ENCODE measurements at regions not wholly inside any gene's neighbourhood (a gene's known extent, or its start where the extent isn't known, plus 50 kb on each side); places are given as distances from the start of the nearest gene placed in this dataset.

DNA sequence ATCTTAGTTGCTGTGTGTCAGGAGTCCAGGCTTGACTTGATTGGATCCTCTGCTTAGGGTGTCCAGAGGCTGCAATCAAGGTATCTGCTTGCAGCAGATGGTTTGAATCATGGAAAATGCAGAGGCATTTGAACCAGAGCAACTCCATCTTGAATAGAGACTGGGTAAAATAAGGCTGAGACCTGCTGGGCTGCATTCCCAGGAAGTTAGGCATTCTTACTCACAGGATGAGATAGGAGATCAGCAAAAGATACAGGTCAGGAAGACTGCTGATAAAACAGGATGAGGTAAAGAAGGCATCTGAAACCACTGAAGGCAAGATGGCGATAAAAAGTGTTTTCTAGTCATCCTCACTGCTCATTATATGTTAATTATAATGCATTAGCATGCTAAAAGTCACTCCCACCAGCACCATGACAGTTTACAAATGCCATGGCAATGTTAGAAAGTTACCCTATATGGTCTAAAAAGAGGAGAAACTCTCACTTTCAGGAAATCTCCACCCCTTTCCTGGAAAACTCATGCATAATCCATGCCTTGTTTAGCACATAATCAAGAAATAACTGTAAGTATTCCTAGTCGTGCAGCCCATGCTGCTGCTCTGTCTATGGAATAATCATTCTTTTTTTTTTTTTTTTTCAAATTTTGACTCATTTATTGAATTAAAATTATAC is 218.3 kb upstream of the CPNE8 start:
- H3K27ac ChIP-seq: no peak overlapping the region
- H3K4me3 ChIP-seq: no peak overlapping the region
- no peaks in the 10 kb centered on the region for H3F3A ChIP-seq (ENCODE audit: insufficient read depth)
- no peaks in the 10 kb centered on the region for H4K20me1 ChIP-seq (ENCODE audit: insufficient read depth)
- no peak for DNase-seq
- no peak for TF ChIP-seq EZH2phosphoT487 (IDR thresholded peaks at IDR 0.05; ENCODE audit: insufficient read depth, low read depth)
- TF ChIP-seq EZH2 (IDR thresholded peaks at IDR 0.05; ENCODE audit: insufficient read depth, poor library complexity, severe bottlenecking): no peak
- no peaks in the 10 kb centered on the region for H3K9me2 ChIP-seq (ENCODE audit: insufficient read depth)
- no peaks in the 10 kb centered on the region for H3K36me3 ChIP-seq (ENCODE audit: low read depth)
- H3K4me2 ChIP-seq (ENCODE audit: unreplicated experiment): no peak overlapping the region
- no peak overlapping the region for H3K9ac ChIP-seq
- no peak overlapping the region for H2AFZ ChIP-seq
- 3 to 5% methylated on average over 2 of the region's 2 CpGs for WGBS, 2 experiments (ENCODE audit: low coverage in 1 of 2, low lambda C conversion rate in 2 of 2, missing lambda C conversion rate in 2 of 2)
- H3K79me2 ChIP-seq (ENCODE audit: insufficient read depth): no peaks in the 10 kb centered on the region
- H3K9me3 ChIP-seq (ENCODE audit: low read depth): no peaks in the 10 kb centered on the region
- H3K4me1 ChIP-seq (ENCODE audit: insufficient read depth): no peaks in the 10 kb centered on the region
- in situ Hi-C loops (cut with MboI): loop anchor here (25.0 kb wide), 1 partner anchor 986 kb away; no protein-coding TSS in a partner anchor
- no peaks in the 10 kb centered on the region; the same call in 1 of the 2 replicates for H3K27me3 ChIP-seq (replicated peaks; ENCODE audit: insufficient read depth)

DNA sequence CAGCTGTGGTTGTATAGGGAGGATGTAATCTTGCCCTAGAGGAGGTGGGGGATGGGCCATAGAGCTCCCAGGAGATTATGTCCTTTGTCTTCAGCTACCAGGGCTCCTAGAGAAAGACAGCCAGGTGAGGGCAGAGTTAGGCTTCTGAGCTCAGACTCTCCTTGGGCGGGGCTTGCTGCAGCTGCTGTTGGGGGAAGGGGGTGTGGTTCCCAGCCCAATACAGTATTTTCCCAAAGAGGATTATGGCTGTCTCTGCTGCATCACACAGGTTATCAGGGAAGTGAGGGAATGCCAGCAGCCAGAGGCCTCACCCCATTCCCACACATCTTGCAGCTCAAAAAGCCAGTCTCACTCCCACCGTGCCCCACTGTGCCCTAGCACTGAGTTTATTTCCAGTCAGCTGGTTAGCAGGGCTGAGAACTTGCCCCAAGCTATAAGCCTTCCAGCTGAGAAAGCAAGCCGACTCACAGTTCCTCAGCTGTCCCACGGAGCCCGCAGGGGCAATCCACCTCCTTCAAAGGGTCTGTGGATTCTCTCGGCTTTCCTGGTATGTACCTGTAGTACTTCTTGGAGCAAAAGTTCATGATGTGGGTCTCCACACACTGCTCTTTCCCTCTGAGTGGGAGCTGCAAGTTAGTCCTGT is 217.3 kb upstream of the CPNE8 start:
- no peak for TF ChIP-seq EZH2 (IDR thresholded peaks at IDR 0.05; ENCODE audit: insufficient read depth, poor library complexity, severe bottlenecking)
- no peak for TF ChIP-seq EZH2phosphoT487 (IDR thresholded peaks at IDR 0.05; ENCODE audit: insufficient read depth, low read depth)
- Histone ChIP-seq H4K20me1 (ENCODE audit: insufficient read depth) (no peaks in the 10 kb centered on the region), H3K9ac (no peak overlapping the region), H3F3A (ENCODE audit: insufficient read depth) (no peaks in the 10 kb centered on the region), H3K36me3 (ENCODE audit: low read depth) (no peaks in the 10 kb centered on the region), H3K4me3 (no peak overlapping the region), H3K79me2 (ENCODE audit: insufficient read depth) (no peaks in the 10 kb centered on the region), H3K4me2 (ENCODE audit: unreplicated experiment) (no peak overlapping the region), H3K27me3 (replicated peaks; ENCODE audit: insufficient read depth) (no peaks in the 10 kb centered on the region; the same call in 1 of the 2 replicates), H3K27ac (no peak overlapping the region), H2AFZ (no peak overlapping the region), H3K4me1 (ENCODE audit: insufficient read depth) (no peaks in the 10 kb centered on the region), H3K9me2 (ENCODE audit: insufficient read depth) (no peaks in the 10 kb centered on the region), H3K9me3 (ENCODE audit: low read depth) (no peaks in the 10 kb centered on the region)
- in situ Hi-C loops (cut with MboI): loop anchor here (25.0 kb wide), 1 partner anchor 985 kb away; no protein-coding TSS in a partner anchor
- no peak for DNase-seq
- 35 to 39% methylated on average over 6 of the region's 6 CpGs for WGBS, 2 experiments (ENCODE audit: low coverage in 1 of 2, low lambda C conversion rate in 2 of 2, missing lambda C conversion rate in 2 of 2)

DNA sequence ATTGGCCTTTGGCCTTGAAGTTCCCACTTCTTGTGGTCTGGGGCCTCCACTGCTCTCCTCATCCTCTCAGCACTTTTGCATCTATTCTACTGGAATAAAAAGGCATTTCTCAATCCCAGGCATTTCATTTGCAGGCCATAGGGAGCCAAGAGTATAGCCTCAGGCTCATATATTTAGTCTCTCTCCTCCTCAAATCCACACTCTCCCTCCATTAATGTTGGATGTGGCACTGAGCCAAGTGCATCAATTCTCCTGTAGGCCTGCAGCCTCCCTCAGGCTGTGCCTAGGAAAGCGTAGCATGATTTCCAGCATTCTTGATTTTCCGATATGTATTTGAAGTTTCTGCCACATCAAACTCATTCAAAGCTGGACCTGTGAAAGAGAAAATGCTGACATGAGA is 211.5 kb upstream of the CPNE8 start:
- Histone ChIP-seq H3K36me3 (ENCODE audit: low read depth) (no peaks in the 10 kb centered on the region), H3K27me3 (replicated peaks; ENCODE audit: insufficient read depth) (no peaks in the 10 kb centered on the region), H4K20me1 (ENCODE audit: insufficient read depth) (no peaks in the 10 kb centered on the region), H2AFZ (no peak overlapping the region), H3K4me2 (ENCODE audit: unreplicated experiment) (no peak overlapping the region), H3K4me1 (ENCODE audit: insufficient read depth) (no peaks in the 10 kb centered on the region), H3F3A (ENCODE audit: insufficient read depth) (no peaks in the 10 kb centered on the region), H3K27ac (no peak overlapping the region), H3K9ac (no peak overlapping the region), H3K9me3 (ENCODE audit: low read depth) (no peaks in the 10 kb centered on the region), H3K4me3 (no peak overlapping the region), H3K9me2 (ENCODE audit: insufficient read depth) (no peaks in the 10 kb centered on the region), H3K79me2 (ENCODE audit: insufficient read depth) (no peaks in the 10 kb centered on the region)
- no peak for DNase-seq
- 54 to 65% methylated on average over 2 of the region's 2 CpGs for WGBS, 2 experiments (ENCODE audit: low coverage in 1 of 2, low lambda C conversion rate in 2 of 2, missing lambda C conversion rate in 2 of 2)
- in situ Hi-C loops (cut with MboI): loop anchor here (25.0 kb wide), 1 partner anchor 980 kb away; no protein-coding TSS in a partner anchor
- no peak for TF ChIP-seq EZH2phosphoT487 (IDR thresholded peaks at IDR 0.05; ENCODE audit: insufficient read depth, low read depth)
- no peak for TF ChIP-seq EZH2 (IDR thresholded peaks at IDR 0.05; ENCODE audit: insufficient read depth, poor library complexity, severe bottlenecking)

DNA sequence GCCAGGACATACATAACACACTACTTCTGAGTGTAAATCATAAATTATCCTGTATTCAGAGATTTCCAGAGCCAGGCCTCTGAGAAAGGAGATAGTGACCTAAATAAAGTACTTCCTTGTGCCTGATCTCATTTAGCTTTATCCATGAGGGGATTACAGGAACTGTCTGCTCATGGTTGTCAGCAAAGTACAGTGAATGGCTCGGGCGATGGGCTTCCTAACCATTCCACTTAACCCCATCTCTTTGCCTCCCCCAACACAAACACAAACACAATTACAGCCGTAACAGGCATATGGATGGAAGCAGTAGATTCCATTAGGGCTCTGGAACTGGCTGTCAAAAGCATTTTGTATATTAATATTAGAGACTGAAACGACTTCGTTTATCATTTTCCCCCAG is 206.7 kb upstream of the CPNE8 start:
- TF ChIP-seq EZH2 (IDR thresholded peaks at IDR 0.05; ENCODE audit: insufficient read depth, poor library complexity, severe bottlenecking) (no peak), EZH2phosphoT487 (IDR thresholded peaks at IDR 0.05; ENCODE audit: insufficient read depth, low read depth) (no peak)
- WGBS, 2 experiments (ENCODE audit: low coverage in 1 of 2, low lambda C conversion rate in 2 of 2, missing lambda C conversion rate in 2 of 2): 27 to 28% methylated on average over 5 of the region's 5 CpGs
- no peak overlapping the region for H3K4me3 ChIP-seq
- H2AFZ ChIP-seq: no peak overlapping the region
- no peak for DNase-seq
- no peaks in the 10 kb centered on the region for H3K9me2 ChIP-seq (ENCODE audit: insufficient read depth)
- no peak overlapping the region for H3K27ac ChIP-seq
- H3K4me1 ChIP-seq (ENCODE audit: insufficient read depth): no peaks in the 10 kb centered on the region
- H3K27me3 ChIP-seq (replicated peaks; ENCODE audit: insufficient read depth): no peaks in the 10 kb centered on the region
- H3K36me3 ChIP-seq (ENCODE audit: low read depth): no peaks in the 10 kb centered on the region
- no peak overlapping the region for H3K9ac ChIP-seq
- H3K4me2 ChIP-seq (ENCODE audit: unreplicated experiment): no peak overlapping the region
- in situ Hi-C loops (cut with MboI): loop anchor here (25.0 kb wide), 1 partner anchor 975 kb away; no protein-coding TSS in a partner anchor
- no peaks in the 10 kb centered on the region for H3F3A ChIP-seq (ENCODE audit: insufficient read depth)
- no peaks in the 10 kb centered on the region for H3K9me3 ChIP-seq (ENCODE audit: low read depth)
- H4K20me1 ChIP-seq (ENCODE audit: insufficient read depth): no peaks in the 10 kb centered on the region
- no peaks in the 10 kb centered on the region for H3K79me2 ChIP-seq (ENCODE audit: insufficient read depth)
